Inferior parietal cortex (tissue), 1 donor: ENCODE measurements at regions not wholly inside any gene's neighbourhood (a gene's known extent, or its start where the extent isn't known, plus 50 kb on each side); places are given as distances from the start of the nearest gene placed in this dataset.

Experiments
- DNase-seq: peaks from one replicate; pipeline ENCODE4 v3.0.0-alpha.2; 2016; ENCODE audit errors: extremely low spot score

DNA sequence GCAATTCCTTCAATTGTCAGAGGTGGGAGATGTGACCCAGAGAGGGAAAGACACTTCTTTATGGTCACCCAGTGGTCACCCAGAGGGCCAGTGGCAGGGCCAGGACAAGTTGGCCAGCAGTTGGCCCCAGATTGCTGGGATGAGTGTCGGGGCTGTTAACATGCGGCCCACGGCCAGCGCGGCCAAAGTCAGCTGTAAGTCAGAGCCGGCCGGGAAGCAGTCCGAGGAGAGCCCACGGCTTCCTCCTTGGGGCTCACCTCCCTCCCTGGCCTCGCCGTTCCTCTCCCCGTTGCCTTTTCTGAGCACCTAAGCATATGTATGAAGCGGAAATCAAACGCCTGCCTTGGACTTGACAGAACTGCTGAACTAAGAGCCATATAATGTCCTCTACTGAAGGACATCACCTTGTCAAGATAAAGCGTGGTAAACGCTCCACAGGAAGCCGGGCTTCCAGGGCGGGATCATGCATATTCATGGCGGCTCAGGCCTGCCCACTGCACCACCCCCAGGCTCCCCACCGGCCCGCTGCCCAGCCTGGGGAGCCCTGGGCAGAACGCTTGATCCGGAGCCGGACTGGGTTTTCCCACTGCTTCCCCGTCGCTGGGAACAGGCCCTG is 245.4 kb upstream of the POU3F1 start:
- peak; percentile 8 for DNase-seq

DNA sequence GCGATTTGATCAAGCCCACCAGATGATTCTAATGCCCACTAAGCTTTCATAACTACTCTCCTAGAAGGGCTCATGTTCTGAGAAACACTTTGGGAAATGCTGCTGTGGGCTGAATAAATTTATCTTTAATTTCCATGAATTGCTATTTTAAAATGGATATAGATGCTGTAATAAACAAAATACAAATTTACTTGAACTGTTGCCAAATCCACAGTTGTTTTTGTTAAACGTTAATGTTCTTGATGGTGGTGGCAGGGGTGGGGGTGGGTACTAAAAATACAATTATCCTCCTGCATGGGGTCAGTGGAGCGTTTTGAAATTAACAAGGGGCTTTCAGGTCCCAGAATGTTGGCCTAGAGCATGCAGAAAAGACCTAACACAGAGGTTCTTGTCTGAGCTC is 244.7 kb upstream of the POU3F1 start:
- no peak for DNase-seq

DNA sequence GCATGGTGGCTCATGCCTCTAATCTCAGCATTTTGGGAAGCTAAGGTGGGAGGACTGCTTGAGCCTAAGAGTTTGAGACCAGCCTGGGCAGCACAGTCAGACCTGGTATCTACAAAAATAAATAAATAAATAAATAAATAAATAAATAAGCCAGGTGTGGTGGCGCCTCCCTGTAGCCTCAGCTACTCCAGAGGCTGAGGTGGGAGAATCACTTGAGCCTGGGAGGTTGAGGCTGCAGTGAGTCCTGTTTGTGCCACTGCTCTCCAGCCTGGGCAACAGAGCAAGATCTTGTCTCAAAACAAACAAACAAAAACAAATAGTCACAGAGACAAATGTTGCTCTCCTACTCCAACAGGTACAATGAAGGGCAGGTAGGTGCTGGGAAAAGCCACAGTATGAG is 242.4 kb upstream of the POU3F1 start:
- no peak for DNase-seq

DNA sequence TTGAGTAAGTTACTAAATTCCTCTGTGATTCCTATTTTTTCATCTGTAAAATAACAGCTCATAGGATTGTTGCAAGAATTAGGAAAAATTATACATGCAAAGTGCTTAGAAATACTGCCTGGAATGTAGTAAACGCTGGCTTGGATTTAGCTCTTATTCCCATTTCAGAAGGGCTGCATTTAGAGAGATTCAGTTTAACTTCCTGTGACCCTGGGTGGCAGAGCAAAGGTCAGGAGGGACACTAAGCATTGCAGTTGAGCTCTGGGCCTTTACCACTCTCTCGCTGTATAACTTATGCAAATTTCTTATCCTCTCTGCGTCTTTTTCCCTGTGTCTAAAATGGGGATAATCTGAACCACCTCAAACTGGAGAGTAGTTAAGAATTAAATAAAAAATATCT is 241.0 kb upstream of the POU3F1 start:
- DNase-seq = no peak

DNA sequence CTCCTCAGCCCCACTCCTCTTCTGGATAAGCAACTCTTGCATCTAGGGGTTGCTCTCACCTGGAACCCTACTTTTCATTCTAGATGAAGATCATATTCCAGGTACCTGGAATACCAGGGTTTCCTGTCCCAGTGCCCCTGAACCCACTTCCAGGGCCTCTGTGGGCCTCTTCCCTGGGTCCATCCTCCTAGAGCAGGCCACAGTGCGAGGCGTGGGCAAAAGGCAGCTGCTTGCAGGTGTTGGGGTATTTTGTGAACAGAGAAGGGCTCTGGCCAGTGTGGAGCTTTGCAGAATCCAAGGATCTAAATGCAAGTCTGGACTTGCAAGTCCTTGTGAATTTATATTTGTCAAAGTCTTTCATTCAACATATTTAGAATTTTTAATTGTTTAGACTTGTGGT is 240.4 kb upstream of the POU3F1 start:
- no peak for DNase-seq

DNA sequence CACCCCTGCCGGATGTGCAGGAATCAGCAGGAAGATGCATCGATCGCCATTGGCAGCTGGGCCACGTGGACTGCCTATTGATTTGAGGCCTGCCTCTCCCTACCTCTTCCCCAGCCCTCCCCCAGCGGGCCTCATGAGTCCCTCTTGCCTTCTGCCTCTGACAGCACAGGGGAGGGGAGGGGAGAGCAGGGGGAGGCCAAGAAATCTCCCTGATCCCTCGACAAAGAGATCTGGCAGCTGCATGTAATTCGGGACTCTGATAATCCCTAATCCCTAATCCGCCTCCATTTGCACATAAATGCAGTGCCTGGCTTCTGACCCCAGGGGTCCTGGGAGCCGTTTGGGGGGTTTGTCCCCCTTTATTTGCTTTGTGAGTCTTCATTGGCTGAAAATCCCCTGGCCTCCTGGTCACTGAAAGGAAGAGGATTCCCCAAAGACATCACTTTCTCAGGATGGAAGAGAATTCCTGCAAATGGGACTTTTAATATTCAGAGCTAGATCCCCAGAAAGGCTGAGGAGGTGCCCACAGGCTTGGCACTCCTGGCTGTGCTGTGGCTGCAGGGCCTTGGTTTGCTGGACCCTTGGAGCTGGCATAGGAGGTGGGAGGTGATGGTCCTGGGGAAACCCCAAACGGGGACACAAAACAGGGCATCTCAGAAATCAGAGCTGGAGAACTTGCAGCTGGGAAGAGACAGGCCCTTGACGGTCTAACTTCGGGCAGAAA is 239.4 kb upstream of the POU3F1 start:
- no peak for DNase-seq

DNA sequence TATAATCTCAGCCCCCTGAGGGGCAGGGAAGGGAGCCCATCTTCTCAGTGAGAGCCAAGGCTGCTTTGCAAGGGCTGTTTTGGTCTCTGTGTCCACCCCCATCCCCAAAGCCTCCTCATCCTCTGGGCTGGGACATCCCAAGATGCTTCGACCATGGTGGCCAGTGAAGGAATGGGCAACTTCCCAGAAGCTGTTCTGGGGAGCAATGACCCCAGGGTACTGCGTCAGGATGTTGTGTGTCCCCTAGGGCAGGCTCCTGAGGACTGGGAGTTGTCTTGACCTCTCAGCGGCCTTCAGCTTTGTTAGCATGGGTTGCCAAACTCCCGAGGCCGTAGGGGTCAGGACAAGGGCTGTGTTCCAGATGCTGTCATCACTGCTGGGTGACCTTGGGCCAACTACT is 238.4 kb upstream of the POU3F1 start:
- no peak for DNase-seq

DNA sequence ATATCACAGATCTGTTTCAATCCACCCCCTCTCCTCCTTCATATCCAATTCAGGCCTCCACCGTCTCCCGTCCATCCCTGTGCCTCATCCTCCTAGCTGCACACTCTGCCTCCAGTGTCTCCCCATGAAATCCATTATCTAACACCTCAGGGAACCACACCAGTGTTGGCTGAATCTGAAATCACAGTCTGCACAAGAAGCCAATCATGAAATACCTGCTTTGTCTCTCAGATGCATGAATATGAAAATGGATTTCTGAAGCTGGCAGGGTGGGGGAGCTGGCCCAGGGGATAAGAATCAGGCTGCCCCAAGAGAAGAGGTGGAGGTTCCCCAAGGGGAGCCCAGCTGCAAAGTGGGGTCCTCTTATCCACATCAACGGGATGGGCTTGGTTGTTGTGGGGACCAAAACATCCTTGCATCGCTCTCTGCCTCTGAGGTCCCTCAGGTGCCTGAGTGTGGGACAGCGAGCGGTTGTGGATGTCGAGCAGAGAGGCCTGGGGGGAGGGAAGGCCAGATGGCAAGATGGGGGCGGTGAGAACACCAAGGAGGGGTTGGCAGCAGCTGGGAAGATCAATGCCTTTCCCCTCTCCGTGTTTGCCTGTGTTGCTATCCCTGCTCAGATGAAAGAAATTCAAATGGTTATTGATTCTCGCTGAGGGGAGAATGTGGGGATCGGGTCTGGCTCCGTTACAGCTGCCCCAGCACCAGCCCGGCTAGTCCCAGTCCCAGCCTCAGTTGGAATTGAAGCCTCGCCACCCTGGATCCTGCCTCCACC is 237.3 kb upstream of the POU3F1 start:
- DNase-seq = no peak

DNA sequence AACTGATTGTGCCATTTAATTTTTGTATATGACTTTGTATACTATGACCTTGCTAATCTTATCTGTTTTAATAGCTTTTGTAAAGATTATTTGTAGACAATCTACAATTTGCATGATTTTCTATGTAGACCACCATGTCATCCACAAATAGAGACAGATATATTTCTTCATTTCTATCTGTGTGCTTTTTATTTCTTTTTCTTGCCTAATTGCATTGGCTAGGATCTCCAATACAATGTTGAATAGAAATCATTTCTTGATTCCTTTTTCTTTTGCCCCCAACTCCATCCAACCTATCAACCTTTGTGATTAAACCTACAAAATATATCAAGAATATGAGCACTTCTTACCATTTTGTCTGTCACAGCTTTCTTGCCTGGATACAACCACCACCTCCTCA is 232.6 kb upstream of the POU3F1 start:
- DNase-seq = no peak

DNA sequence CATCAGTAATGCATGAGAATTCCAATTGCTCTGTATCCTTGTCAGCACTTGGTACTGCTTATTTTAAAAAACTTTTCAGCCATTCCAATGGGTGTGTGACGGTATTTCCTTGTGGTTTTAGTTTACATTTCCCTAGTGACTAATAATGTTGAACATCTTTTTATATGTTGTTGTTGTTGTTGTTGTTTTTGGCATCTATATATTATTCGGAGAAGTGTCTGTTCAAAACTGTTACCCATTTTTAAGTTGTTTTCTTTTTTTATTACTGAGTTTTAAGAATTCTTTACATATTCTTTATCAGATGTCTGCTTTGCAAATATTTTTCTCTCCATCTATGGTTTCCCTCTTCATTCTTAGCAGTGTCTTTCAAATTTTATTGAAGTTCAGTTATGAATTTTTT is 231.1 kb upstream of the POU3F1 start:
- no peak for DNase-seq

DNA sequence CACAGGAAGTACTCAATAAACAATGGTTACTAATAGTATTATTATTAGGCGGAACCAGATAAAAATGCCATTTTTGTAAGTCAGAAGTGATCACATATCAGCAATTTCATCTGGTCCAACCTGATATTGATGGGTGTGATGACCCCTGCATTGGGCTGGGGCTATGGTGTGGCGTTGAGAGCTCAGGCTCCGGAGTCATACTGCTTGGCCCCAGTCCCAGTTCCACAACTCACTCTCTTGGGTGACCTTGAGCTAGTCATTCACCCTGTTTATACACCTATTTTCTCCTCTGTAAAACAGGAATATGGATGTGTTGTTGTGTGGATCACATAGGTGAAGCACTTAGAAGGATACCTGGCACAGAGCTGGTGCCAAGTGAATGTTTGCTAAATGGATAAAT is 229.4 kb upstream of the POU3F1 start:
- no peak for DNase-seq

DNA sequence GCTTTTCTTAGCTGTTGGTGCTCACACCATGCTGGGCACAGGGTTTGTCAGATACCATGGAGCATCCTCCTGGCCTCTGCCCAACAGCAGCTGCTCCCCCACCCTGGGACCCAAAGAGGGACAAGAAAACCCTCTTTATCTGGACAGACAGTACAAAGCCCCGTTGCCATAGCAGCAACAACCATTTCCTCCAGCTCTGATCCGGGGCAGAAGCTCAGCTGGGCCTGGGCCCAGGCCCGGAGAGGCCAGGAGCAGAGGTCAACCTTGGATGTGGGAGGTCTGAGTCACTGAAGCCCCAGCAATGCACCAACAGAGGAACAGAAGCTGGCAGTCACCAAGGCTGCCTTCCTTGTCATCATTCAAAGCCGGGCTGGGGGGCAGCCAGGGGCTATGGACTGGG is 228.4 kb upstream of the POU3F1 start:
- DNase-seq = no peak

DNA sequence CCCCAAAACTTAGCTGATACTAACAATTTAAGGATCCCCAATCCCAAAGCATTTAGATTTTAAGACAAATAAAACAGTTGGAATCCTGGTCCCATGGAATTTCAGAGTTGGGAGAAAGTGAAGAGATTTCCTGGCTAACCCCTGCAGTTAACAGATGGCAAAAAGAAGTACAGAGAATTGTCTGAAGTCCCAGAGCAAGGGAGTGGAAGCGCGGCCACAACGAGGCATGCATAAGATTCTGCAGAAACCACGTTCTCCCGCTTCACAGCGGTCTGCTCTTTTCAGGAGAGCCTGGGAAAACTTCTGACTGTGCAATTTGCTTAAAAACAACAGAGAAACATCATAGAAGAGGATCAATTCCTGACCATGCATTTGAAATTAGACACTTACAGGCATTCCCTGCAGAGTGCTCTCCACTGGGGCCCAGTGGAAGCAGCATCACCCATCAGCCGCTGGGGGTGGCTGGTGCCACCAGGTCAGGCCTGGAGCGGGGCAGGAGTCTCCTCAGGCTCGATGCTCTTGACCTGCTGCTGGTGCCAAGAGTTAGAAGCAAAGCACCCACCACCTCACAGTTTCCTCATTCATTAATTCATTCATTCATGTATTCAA is 226.7 kb upstream of the POU3F1 start:
- no peak for DNase-seq

DNA sequence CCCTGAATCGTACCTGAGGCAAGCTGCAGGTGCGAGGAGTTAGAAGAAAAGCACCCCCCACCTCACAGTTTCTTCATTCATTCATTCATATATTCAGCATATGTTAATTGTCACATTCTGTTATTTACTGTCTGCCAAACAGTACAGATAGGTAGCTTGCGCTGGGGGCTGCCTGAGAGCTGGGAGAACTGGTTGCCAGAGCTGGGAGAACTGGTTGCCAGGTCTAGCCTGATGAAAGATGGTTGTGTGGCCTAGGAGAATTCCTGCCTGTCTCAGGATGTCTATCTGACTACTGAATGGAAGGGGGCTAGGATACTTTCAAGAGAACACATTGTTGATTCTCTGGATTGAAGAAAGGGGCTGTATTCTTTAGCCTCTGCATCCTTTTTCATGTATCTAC is 225.9 kb upstream of the POU3F1 start:
- DNase-seq = no peak

DNA sequence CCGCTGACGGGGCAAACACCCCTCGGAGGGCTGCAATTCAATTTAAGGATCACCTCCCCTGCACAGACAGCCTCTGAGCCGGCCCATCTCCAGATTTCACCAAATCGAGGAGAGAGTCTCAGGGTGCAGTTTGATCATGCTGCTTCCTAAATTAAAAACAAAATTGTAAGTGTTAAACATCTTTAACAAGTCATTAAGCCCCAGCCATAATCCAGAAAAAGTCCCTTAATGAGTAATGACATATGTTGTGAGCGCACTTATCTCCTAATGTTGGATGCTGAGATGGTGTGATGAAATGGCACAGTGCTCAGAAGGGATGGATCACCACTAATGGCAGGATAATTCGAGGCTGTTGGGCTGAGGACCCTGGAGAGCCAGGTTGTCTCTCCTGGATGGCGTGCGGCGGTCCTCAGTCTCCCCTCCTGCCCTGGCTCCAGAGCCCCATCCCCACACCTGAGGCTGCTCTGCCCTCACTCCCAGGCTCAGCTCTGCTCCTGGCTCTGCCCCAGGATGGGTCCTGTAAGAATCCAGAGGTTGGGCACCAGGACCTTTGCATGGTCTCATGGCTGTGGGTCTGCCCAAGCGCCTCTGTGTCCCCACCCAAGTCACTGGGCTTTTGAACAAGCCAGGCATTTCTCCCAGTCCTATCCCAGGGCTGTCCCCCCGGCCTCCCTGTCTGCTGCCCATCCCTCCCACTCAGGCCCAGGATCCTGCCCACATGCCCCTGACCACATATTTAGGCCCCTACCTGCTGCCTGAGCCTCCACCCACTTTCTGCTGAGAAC is 224.4 kb upstream of the POU3F1 start:
- no peak for DNase-seq

DNA sequence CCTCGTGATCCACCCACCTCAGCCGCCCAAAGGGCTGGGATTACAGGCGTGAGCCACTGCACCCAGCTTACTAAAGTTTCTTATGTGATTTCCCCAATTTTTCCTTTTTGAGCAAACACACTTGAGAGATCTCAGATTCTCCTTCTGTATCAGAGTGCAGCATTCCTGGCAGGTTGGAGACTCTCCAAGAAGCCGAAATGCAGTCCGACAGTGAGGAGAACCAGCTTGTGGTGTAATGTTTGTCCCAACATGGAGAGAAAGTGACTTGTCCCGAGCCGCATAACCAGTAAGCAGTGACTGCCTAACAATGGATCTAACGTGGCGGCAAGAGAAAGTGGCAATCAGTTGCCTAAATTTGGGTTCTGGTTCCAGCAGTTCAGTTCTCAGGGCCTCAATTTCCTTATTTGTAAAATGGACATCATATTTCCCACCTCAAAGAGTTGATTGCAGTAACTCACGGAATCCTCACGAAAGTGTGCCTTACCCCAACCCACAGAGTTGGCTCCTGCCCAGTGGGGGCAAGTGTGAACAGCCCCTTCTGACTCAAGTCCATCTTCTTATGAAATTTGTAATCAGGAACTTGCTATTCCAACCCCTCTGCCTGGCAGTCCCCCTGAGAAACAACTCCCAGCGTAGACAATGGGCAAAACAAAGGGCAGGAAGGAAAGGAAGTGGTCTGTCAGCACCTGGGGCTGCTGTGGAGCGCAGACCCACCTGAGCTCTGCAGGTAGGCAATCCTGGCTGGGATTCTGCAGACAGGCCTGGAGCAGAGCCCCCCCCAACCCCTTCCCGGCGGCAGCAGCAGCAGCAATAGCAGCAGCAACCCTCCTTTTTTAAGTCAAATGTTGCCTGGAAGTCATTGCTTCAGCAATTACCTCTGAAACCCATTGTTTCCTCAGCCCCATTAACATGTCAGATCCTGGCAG is 223.6 kb upstream of the POU3F1 start:
- DNase-seq = no peak

DNA sequence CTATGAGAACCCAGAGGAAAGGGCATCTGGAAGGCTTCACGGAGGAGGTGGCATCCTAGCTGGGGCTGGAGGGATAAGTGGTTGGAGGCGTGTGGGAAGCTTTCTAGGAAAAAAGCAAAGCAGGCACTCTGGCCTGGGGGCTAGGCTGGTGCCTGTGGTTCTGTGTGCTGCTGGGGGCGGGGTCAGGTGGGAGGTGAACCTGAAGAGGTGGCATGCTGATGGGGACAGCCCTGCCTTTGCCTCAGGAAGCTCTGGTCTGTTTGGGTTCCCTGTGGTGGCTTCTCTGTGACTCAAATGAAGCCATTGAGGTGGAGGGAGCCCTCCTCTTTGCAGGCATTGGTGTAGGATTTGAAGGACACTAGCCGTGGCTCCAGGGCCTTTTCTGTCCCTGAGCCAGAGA is 221.6 kb upstream of the POU3F1 start:
- DNase-seq = no peak

DNA sequence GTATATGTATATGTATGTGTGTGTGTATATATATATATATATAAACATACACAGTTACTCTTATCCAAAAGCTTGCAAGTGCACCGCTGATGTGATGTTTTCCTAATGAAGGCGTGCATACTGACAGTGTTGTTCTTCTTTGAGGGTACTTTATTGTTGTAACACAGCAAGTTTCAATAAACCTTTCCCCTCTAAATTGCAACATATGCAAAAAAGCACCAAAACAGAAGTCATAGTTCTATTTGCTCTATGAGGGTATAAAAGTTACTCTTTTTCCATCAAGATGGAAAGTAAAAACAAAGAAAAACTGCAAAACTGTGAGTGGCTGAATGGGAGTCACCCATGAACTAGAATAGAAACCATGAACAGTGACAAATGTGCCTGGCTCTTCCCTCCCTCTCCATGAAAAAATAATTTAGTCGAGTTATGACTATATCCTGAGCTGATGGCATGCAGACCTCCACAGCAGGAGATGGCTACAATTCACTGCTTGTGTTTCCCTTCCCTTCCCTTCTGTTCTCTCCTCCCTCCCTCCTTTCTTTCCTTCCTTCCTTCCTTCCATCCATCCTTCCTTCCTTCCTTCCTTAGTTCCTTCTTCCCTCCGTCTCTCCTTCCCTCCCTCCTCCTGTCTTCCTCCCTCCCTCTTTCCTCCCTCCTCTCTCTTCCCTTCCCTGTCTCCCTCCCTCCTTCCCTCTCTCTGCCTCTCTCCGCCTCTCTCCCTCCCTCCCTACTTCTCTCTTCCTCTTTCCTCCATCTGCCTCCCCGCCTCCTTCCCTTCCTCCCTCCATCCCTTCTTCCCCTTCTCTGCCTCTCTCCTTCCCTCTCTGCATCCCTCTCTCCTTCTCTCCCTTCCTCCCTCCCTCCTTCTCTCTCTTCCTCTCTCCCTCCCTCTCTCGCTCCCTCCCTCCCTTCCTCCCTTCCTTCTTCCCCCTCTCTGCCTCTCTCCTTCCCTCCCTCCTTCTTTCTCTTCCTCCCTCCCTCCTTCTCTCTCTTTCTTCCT is 220.7 kb upstream of the POU3F1 start:
- no peak for DNase-seq

DNA sequence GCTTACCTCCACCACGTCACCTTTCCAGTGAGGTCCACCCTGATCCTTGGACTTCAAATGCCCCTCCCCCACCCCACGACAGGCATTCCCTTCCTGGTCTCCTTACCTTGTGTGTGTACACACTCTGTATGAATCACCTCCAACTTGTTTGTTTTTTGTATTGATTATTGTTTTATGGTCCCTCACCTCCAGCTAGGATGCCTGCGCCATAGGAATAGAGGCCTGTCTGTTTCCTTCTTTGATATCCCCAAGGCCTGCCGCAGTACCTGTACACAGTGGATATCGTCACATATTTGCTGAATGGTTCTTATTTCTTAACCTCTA is 219.6 kb upstream of the POU3F1 start:
- no peak for DNase-seq
